ENCODE measurements at regions not wholly inside any gene's neighbourhood (a gene's known extent, or its start where the extent isn't known, plus 50 kb on each side); places are given as distances from the start of the nearest gene placed in this dataset.
"Not testable (repeated sequence)": the region's sequence is repeated elsewhere in the genome, so short reads cannot be mapped to it uniquely, and the experiment has no call there.

- WGBS (ENCODE audit: insufficient coverage): 75% methylated on average over 18 of the region's 18 CpGs
- ATAC-seq (peak in 1 of 3 donors; percentile 15), DNase-seq (no peak)
- Histone ChIP-seq H3K4me3 (ENCODE audit: low read length) (no peak overlapping the region), H3K4me1 (ENCODE audit: control insufficient read depth, insufficient read depth, low read length) (peaks cover 3% of the 10 kb centered on the region), H3K27ac (ENCODE audit: low read length) (no peak overlapping the region), H3K27me3 (ENCODE audit: control insufficient read depth, insufficient read depth, low read length) (no peaks in the 10 kb centered on the region), H3K9me3 (ENCODE audit: control insufficient read depth, insufficient read depth, low read length) (no peaks in the 10 kb centered on the region), H3K36me3 (ENCODE audit: control insufficient read depth, insufficient read depth, low read length) (no peaks in the 10 kb centered on the region)
- no peak for TF ChIP-seq CTCF (IDR thresholded peaks at IDR 0.05)
- H3K27ac Mint-ChIP-seq: no peak overlapping the region
- peaks cover 23 to 33% of the 10 kb centered on the region in 2 donors for H3K27me3 Mint-ChIP-seq (ENCODE audit: low read depth in 2 of 2)
- H3K4me3 Mint-ChIP-seq: no peak overlapping the region
- H3K4me1 Mint-ChIP-seq: no peaks in the 10 kb centered on the region
- no peaks in the 10 kb centered on the region for H3K36me3 Mint-ChIP-seq
- no peaks in the 10 kb centered on the region for H3K9me3 Mint-ChIP-seq
- intact Hi-C loops (cut with micrococcal nuclease): no loop called here
These were observed 400.2 kb downstream of the TMEM121 start for GRCh38 chr14:105926373-105927095.

- Histone ChIP-seq H3K9me3 (ENCODE audit: control insufficient read depth, insufficient read depth, low read length) (no peaks in the 10 kb centered on the region), H3K4me1 (ENCODE audit: control insufficient read depth, insufficient read depth, low read length) (peaks cover 3% of the 10 kb centered on the region), H3K27ac (ENCODE audit: low read length) (no peak overlapping the region), H3K36me3 (ENCODE audit: control insufficient read depth, insufficient read depth, low read length) (no peaks in the 10 kb centered on the region), H3K27me3 (ENCODE audit: control insufficient read depth, insufficient read depth, low read length) (no peaks in the 10 kb centered on the region), H3K4me3 (ENCODE audit: low read length) (no peak overlapping the region)
- Mint-ChIP-seq H3K36me3 (no peaks in the 10 kb centered on the region), H3K4me1 (no peaks in the 10 kb centered on the region), H3K27ac (no peak overlapping the region), H3K27me3 (ENCODE audit: low read depth in 2 of 2) (peaks cover 28 to 41% of the 10 kb centered on the region in 2 donors), H3K9me3 (no peaks in the 10 kb centered on the region), H3K4me3 (no peak overlapping the region)
- 64% methylated on average over 25 of the region's 25 CpGs for WGBS (ENCODE audit: insufficient coverage)
- intact Hi-C loops (cut with micrococcal nuclease): no loop called here
- TF ChIP-seq CTCF (IDR thresholded peaks at IDR 0.05): no peak
- no peak for ATAC-seq
- DNase-seq: no peak
These were observed 401.0 kb downstream of the TMEM121 start for GRCh38 chr14:105927096-105928060.

- H3K4me3 ChIP-seq (ENCODE audit: low read length); H3K4me3 Mint-ChIP-seq; H3K27ac ChIP-seq (ENCODE audit: low read length); H3K27me3 ChIP-seq (ENCODE audit: control insufficient read depth, insufficient read depth, low read length); H3K9me3 Mint-ChIP-seq; H3K4me1 Mint-ChIP-seq; DNase-seq; H3K9me3 ChIP-seq (ENCODE audit: control insufficient read depth, insufficient read depth, low read length); H3K36me3 Mint-ChIP-seq; H3K27ac Mint-ChIP-seq; ATAC-seq; H3K4me1 ChIP-seq (ENCODE audit: control insufficient read depth, insufficient read depth, low read length); intact Hi-C loops (cut with micrococcal nuclease); H3K36me3 ChIP-seq (ENCODE audit: control insufficient read depth, insufficient read depth, low read length): not testable (repeated sequence)
- H3K27me3 Mint-ChIP-seq (ENCODE audit: low read depth in 2 of 2): peaks cover 32 to 51% of the 10 kb centered on the region in 2 donors
- WGBS (ENCODE audit: insufficient coverage): 17% methylated on average over 21 of the region's 23 CpGs
These were observed 402.1 kb downstream of the TMEM121 start for GRCh38 chr14:105928171-105929111.

Measured in natural killer cell (primary cell).